ENCODE measurements at regions not wholly inside any gene's neighbourhood (a gene's known extent, or its start where the extent isn't known, plus 50 kb on each side); places are given as distances from the start of the nearest gene placed in this dataset.

GRCh38 chr11:116199182-116199581, 573.6 kb downstream of the BUD13 start:
- TF ChIP-seq POLR2A (IDR thresholded peaks at IDR 0.05) (no peak), EP300 (IDR thresholded peaks at IDR 0.05) (no peak)
- TF ChIP-seq, protein P1, sequence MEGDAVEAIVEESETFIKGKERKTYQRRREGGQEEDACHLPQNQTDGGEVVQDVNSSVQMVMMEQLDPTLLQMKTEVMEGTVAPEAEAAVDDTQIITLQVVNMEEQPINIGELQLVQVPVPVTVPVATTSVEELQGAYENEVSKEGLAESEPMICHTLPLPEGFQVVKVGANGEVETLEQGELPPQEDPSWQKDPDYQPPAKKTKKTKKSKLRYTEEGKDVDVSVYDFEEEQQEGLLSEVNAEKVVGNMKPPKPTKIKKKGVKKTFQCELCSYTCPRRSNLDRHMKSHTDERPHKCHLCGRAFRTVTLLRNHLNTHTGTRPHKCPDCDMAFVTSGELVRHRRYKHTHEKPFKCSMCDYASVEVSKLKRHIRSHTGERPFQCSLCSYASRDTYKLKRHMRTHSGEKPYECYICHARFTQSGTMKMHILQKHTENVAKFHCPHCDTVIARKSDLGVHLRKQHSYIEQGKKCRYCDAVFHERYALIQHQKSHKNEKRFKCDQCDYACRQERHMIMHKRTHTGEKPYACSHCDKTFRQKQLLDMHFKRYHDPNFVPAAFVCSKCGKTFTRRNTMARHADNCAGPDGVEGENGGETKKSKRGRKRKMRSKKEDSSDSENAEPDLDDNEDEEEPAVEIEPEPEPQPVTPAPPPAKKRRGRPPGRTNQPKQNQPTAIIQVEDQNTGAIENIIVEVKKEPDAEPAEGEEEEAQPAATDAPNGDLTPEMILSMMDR (IDR thresholded peaks at IDR 0.05): no peak
